ENCODE measurements at regions not wholly inside any gene's neighbourhood (a gene's known extent, or its start where the extent isn't known, plus 50 kb on each side); places are given as distances from the start of the nearest gene placed in this dataset.

DNA sequence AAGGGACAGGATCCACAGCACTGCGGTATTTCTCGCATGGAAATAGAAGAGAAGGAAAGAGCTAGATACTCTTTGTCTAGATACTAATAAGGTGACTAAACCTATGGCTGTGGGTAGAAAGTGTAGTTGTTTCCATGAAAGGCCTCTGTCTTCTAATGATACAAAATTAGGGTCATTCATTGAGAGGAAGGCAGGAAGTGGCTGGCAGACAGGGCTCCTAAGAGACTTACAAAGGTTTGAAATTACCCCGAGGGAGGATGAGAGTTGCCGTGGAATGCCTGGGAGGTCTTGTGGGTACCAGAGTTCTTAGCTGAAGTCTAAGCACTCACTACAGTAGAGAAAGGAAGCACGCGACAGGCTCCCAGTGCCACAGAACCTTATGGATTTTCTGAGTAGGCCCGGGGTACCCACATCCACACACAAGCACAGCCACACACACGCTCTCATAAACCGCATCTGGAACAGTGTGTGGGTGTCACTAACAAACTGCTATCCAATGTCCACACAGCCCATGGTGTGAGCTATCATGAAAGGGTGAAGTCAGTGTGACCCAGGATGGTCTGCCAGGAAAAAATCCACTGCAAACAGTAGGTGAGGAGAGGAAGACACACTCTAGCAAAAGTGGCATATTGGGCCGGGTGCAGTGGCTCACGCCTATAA is 221.4 kb downstream of the FAM43A start:
- TF ChIP-seq, protein P1, sequence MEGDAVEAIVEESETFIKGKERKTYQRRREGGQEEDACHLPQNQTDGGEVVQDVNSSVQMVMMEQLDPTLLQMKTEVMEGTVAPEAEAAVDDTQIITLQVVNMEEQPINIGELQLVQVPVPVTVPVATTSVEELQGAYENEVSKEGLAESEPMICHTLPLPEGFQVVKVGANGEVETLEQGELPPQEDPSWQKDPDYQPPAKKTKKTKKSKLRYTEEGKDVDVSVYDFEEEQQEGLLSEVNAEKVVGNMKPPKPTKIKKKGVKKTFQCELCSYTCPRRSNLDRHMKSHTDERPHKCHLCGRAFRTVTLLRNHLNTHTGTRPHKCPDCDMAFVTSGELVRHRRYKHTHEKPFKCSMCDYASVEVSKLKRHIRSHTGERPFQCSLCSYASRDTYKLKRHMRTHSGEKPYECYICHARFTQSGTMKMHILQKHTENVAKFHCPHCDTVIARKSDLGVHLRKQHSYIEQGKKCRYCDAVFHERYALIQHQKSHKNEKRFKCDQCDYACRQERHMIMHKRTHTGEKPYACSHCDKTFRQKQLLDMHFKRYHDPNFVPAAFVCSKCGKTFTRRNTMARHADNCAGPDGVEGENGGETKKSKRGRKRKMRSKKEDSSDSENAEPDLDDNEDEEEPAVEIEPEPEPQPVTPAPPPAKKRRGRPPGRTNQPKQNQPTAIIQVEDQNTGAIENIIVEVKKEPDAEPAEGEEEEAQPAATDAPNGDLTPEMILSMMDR (conservative IDR thresholded peaks at IDR 0.05) = no peak
- H3K27ac Mint-ChIP-seq = no peak overlapping the region
- no peaks in the 10 kb centered on the region for H3K27me3 Mint-ChIP-seq
- H3K4me1 Mint-ChIP-seq (ENCODE audit: unreplicated experiment) = peaks cover 10% of the 10 kb centered on the region
- no peaks in the 10 kb centered on the region for H3K36me3 Mint-ChIP-seq
- H3K4me3 Mint-ChIP-seq = no peak overlapping the region
- DNase-seq (ENCODE audit: extremely low spot score, unreplicated experiment) = no peak
- peaks cover 4% of the 10 kb centered on the region for H3K9me3 Mint-ChIP-seq

DNA sequence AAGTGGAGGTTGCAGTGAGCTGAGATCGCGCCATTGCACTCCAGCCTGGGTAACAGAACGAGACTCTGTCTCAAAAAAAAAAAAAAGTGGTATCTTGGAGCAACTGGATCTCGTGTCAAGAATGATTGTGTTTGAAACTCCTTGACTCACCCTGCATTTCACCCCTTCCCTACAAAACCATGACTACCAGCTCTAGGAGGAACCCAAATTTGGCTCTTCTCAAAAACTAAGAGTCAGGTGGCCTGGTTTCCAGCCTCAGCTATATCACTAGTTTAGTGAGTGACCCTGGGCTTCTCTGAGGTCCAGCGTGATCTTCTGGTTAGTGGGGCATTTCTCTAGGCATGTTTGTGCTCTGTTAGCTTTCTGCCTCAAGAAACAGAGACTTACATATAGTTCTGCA is 222.1 kb downstream of the FAM43A start:
- TF ChIP-seq, protein P1 (conservative IDR thresholded peaks at IDR 0.05) = no peak
- DNase-seq (ENCODE audit: extremely low spot score, unreplicated experiment) = no peak
- no peaks in the 10 kb centered on the region for H3K36me3 Mint-ChIP-seq
- peaks cover 10% of the 10 kb centered on the region for H3K4me1 Mint-ChIP-seq (ENCODE audit: unreplicated experiment)
- H3K9me3 Mint-ChIP-seq = peaks cover 4% of the 10 kb centered on the region
- H3K27ac Mint-ChIP-seq = no peak overlapping the region
- peaks cover 3% of the 10 kb centered on the region for H3K27me3 Mint-ChIP-seq
- no peak overlapping the region for H3K4me3 Mint-ChIP-seq

DNA sequence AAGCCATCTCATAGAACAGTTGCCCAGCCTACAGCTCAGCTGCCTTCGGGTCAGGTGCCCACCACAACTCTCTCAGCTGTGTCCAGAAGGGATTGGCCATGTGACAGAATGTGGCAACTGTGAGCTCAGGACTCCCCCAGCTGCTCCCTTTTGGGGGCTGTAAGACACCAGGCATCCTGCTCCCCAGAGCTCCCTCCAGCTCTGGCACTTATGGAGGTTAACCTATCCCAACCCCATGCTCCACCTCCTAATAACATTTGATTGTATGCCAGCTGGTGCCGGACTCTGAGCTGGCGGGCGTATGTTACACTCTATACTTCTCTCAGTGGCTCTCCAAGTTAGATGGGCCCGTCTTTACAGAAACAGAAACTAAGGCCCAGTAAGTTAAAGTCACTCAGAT is 222.8 kb downstream of the FAM43A start:
- Mint-ChIP-seq H3K4me3 (no peak overlapping the region), H3K36me3 (no peaks in the 10 kb centered on the region), H3K4me1 (ENCODE audit: unreplicated experiment) (peaks cover 10% of the 10 kb centered on the region), H3K27me3 (peaks cover 9% of the 10 kb centered on the region), H3K9me3 (peaks cover 3% of the 10 kb centered on the region), H3K27ac (no peak overlapping the region)
- DNase-seq (ENCODE audit: extremely low spot score, unreplicated experiment) = no peak
- TF ChIP-seq, protein P1 (conservative IDR thresholded peaks at IDR 0.05) = no peak

DNA sequence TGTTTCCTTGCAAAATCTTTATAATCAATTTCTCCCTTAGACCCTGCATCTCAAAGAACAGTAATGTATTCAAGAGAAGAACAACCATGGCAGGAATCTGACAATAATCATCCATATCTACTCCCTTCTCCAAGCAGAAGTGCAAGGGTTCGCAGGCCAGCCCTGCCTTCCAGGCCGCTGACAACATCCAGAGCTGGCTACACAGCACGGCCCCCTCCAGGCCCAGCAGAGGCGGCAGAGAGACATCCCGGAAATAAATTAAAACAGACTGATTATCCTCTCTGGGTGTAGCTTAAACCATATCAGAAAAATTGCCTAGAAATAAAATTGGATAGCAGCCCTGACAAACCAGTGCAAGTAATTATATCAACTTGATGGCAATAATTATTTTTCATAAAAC is 223.3 kb downstream of the FAM43A start:
- DNase-seq (ENCODE audit: extremely low spot score, unreplicated experiment) = no peak
- H3K9me3 Mint-ChIP-seq = no peaks in the 10 kb centered on the region
- no peaks in the 10 kb centered on the region for H3K36me3 Mint-ChIP-seq
- H3K27me3 Mint-ChIP-seq = peaks cover 9% of the 10 kb centered on the region
- peaks cover 10% of the 10 kb centered on the region for H3K4me1 Mint-ChIP-seq (ENCODE audit: unreplicated experiment)
- no peak overlapping the region for H3K4me3 Mint-ChIP-seq
- H3K27ac Mint-ChIP-seq = no peak overlapping the region
- TF ChIP-seq, protein P1 (conservative IDR thresholded peaks at IDR 0.05) = no peak

DNA sequence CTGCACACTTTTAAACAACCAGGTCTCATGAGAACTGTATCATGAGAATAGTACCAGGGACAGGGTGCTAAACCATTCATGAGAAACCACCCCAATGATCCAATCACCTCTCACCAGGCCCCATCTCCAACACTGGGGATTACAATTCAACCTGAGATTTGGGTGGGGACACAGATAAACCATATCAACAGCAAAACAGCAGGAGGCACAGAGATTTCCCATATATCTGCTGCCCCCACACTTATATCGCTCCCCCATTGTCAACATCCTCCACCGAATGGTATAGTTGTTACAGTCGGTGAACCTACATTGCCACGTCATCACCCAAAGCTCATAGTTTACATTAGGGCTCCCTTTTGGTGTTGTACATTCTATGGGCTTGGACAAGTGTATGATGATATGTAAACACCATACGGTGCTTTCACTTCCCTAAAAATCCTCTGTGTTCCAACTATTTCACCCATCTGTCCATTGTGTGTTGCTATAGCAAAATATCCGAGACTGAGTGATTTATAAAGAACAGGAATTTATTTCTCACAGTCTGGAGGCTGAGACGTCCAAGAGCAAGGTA is 224.8 kb downstream of the FAM43A start:
- peaks cover 10% of the 10 kb centered on the region for H3K4me1 Mint-ChIP-seq (ENCODE audit: unreplicated experiment)
- no peak overlapping the region for H3K4me3 Mint-ChIP-seq
- no peak overlapping the region for H3K27ac Mint-ChIP-seq
- DNase-seq (ENCODE audit: extremely low spot score, unreplicated experiment) = no peak
- H3K27me3 Mint-ChIP-seq = peaks cover 9% of the 10 kb centered on the region
- TF ChIP-seq, protein P1 (conservative IDR thresholded peaks at IDR 0.05) = no peak
- H3K36me3 Mint-ChIP-seq = no peaks in the 10 kb centered on the region
- no peaks in the 10 kb centered on the region for H3K9me3 Mint-ChIP-seq
